Esophagus squamous epithelium (tissue), 5 donors: ENCODE measurements at regions not wholly inside any gene's neighbourhood (a gene's known extent, or its start where the extent isn't known, plus 50 kb on each side); places are given as distances from the start of the nearest gene placed in this dataset.

Experiments
- DNase-seq: peaks from one replicate; lab custom pipeline; 2025; lab: John Stamatoyannopoulos, UW
- H3K27ac ChIP-seq, 4 donors: fragments of 200-600 bp; sonication (generic); one replicate each; pipeline ENCODE4 v1.5.1; 2016 to 2019; ENCODE audit warnings: mild to moderate bottlenecking in 1 of 4
- H3K27me3 ChIP-seq, 4 donors: fragments of 200-600 bp; sonication (generic); 1 replicate in 3 of 4; 2 replicates in 1 of 4; pipeline versions ENCODE4 v1.5.1 to v1.6.0; 2017 to 2021; ENCODE audit warnings: antibody characterized with exemption in 1 of 4
- H3K36me3 ChIP-seq, 3 donors: fragments of 200-600 bp; sonication (generic); one replicate each; pipeline ENCODE4 v1.5.1; 2016 to 2019
- H3K4me1 ChIP-seq, 3 donors: fragments of 200-600 bp; sonication (generic); one replicate each; pipeline ENCODE4 v1.5.1; 2017 to 2019
- H3K4me3 ChIP-seq, 4 donors: fragments of 200-600 bp; sonication (generic); 1 replicate in 3 of 4; 2 replicates in 1 of 4; pipeline ENCODE4 v1.5.1; 2016 to 2019; ENCODE audit warnings: mild to moderate bottlenecking in 2 of 4, moderate library complexity in 1 of 4
- H3K9me3 ChIP-seq, 3 donors: fragments of 200-600 bp; sonication (generic); one replicate each; pipeline ENCODE4 v1.5.1; 2016 to 2019
- CTCF ChIP-seq, 6 experiments: fragments of 450-650 bp in 4 of 6; fragments of 200-600 bp in 2 of 6; sonication (generic) in 2 of 6; IDR thresholded peaks; one replicate each; pipeline ENCODE4 v1.5.1; 2016 to 2019; ENCODE audit warnings: antibody characterized with exemption in 6 of 6, mild to moderate bottlenecking in 4 of 6, moderate library complexity in 4 of 6
- POLR2A ChIP-seq, 4 donors: fragments of 450-650 bp; IDR thresholded peaks; one replicate each; pipeline ENCODE4 v1.6.1; 2017; ENCODE audit warnings: antibody characterized with exemption in 4 of 4, mild to moderate bottlenecking in 4 of 4, moderate library complexity in 3 of 4
- WGBS, 2 donors: methylation state at CpG; one replicate each; pipeline ENCODE4 v1.1.5; 2018; 5-methylcytosine and 5-hydroxymethylcytosine counted together
- intact Hi-C: fragments of 100-400 bp; cut with DNase I; formaldehyde crosslinking; loops from one replicate; pipeline ENCODE4 v1.15.0; 2022
- donor health status: DM: yes; HTN: yes; CAD: no.

DNA sequence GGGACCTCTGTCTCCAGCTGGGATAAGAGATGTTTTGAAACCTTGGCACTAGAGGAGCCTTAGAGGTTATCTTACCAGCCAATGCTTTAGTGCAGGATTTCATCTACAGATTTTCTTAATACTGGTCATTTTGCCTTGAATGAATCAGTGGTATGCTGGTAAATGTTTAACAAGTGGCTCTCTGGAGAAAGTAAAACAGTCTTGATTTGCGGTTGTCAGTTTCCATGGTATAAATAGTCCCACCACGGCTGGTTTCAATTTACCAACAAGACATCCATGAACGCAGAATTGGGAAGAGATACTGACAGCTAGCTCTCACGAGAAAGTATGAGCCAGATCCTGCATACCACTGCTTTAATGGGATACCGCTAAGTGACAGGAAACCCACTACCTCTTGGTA lies 56.7 kb upstream of the CXCL14 start:
- intact Hi-C loops, result no loop called here
- Histone ChIP-seq H3K4me3 (no peak overlapping the region), H3K27ac (no peak overlapping the region), H3K27me3 (no peaks in the 10 kb centered on the region), H3K9me3 (no peaks in the 10 kb centered on the region), H3K36me3 (no peaks in the 10 kb centered on the region), H3K4me1 (no peaks in the 10 kb centered on the region)
- no peak for TF ChIP-seq CTCF (IDR thresholded peaks at IDR 0.05)
- no peak for TF ChIP-seq POLR2A (IDR thresholded peaks at IDR 0.05)
- 75 to 91% methylated on average over 5 of the region's 5 CpGs for WGBS, 2 donors
- no peak for DNase-seq

- Histone ChIP-seq H3K4me1 (no peaks in the 10 kb centered on the region), H3K27ac (no peak overlapping the region), H3K36me3 (no peaks in the 10 kb centered on the region), H3K27me3 (no peaks in the 10 kb centered on the region), H3K9me3 (no peaks in the 10 kb centered on the region), H3K4me3 (no peak overlapping the region)
- DNase-seq, result no peak
- intact Hi-C loops, result no loop called here
- 77 to 79% methylated on average over 5 of the region's 5 CpGs for WGBS, 2 donors
- no peak for TF ChIP-seq CTCF (IDR thresholded peaks at IDR 0.05)
- TF ChIP-seq POLR2A (IDR thresholded peaks at IDR 0.05), result no peak
Observed at GRCh38 chr5:135632798-135633197, 54.0 kb upstream of the CXCL14 start.

- H3K27ac ChIP-seq, result no peak overlapping the region
- intact Hi-C loops, result no loop called here
- 61 to 83% methylated on average over 3 of the region's 3 CpGs for WGBS, 2 donors
- H3K27me3 ChIP-seq, result no peaks in the 10 kb centered on the region
- no peak for TF ChIP-seq CTCF (IDR thresholded peaks at IDR 0.05)
- no peak for TF ChIP-seq POLR2A (IDR thresholded peaks at IDR 0.05)
- no peak for DNase-seq
- H3K36me3 ChIP-seq, result no peaks in the 10 kb centered on the region
- no peak overlapping the region for H3K4me3 ChIP-seq
- H3K9me3 ChIP-seq, result no peaks in the 10 kb centered on the region
- H3K4me1 ChIP-seq, result no peaks in the 10 kb centered on the region
Observed at GRCh38 chr5:135631391-135631790, 52.6 kb upstream of the CXCL14 start.

GRCh38 chr5:135629666-135630065 lies 50.9 kb upstream of the CXCL14 start:
- H3K4me3 ChIP-seq, result no peak overlapping the region
- H3K36me3 ChIP-seq, result no peaks in the 10 kb centered on the region
- no peak overlapping the region for H3K27ac ChIP-seq
- no peak for TF ChIP-seq CTCF (IDR thresholded peaks at IDR 0.05)
- TF ChIP-seq POLR2A (IDR thresholded peaks at IDR 0.05), result no peak
- no peaks in the 10 kb centered on the region for H3K27me3 ChIP-seq
- 91 to 93% methylated on average over 3 to 4 of the region's 4 CpGs for WGBS, 2 donors
- no peaks in the 10 kb centered on the region for H3K4me1 ChIP-seq
- intact Hi-C loops, result no loop called here
- H3K9me3 ChIP-seq, result no peaks in the 10 kb centered on the region
- DNase-seq, result no peak

DNA sequence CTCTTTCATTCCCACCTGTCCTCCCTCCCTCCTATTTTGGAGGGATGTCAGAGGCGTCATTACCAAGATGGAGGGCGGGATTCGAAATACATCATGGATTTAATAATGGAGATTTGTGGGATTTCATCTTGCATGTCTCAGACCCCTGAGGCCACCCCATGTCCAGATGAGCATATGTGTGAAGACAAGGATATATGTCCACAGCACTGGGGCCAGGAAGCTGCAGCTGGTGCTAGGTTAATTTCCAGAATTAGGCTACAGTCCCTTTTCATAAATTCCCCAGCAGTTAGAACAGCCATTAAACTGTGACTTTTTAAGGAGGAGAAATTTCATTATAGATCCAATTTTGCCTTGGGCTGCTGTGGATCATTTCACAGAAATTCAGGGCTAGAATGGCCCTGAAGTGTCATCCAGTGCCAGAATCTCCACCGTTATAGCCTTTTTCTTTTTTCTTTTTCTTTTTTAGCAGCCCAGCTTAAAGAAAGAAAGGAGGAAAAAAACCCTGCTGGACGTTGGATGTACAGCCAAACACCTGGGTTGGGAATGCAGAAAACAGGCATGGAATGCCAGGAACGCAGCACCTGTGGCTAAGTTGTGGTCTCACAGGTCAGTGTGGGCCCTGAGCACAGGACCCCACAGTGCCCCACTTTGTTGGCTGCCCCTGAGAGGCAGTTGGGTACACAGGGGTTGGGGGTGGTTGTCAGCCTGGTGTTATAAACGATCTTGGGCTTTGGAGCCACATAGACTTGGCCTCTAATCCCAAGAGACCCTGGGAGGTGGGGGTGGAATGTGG lies 50.2 kb upstream of the CXCL14 start:
- no peaks in the 10 kb centered on the region for H3K27me3 ChIP-seq
- no peak overlapping the region for H3K27ac ChIP-seq
- no peaks in the 10 kb centered on the region for H3K4me1 ChIP-seq
- no peaks in the 10 kb centered on the region for H3K9me3 ChIP-seq
- intact Hi-C loops, result no loop called here
- WGBS, 2 donors, result 65 to 72% methylated on average over 6 to 7 of the region's 7 CpGs
- H3K36me3 ChIP-seq, result no peaks in the 10 kb centered on the region
- no peak for DNase-seq
- H3K4me3 ChIP-seq, result no peak overlapping the region
- TF ChIP-seq CTCF (IDR thresholded peaks at IDR 0.05) (no peak), POLR2A (IDR thresholded peaks at IDR 0.05) (no peak)
